LNCaP clone FGC (cell line): ENCODE measurements at regions not wholly inside any gene's neighbourhood (a gene's known extent, or its start where the extent isn't known, plus 50 kb on each side); places are given as distances from the start of the nearest gene placed in this dataset.

Experiments
- DNase-seq: peaks from one replicate; pipeline ENCODE4 v3.0.0-alpha.2; 2011; ENCODE audit warnings: low read depth
- H3K4me3 ChIP-seq: 2 replicates; pipeline ENCODE4 v1.5.1; 2011; ENCODE audit warnings: mild to moderate bottlenecking, low read depth, low read length, control low read depth
- TF ChIP-seq, protein P1 (sequence below): IDR thresholded peaks from 2 replicates; pipeline ENCODE4 v1.5.1; 2012; ENCODE audit warnings: mild to moderate bottlenecking; ENCODE audit not compliant: control insufficient read depth, insufficient read depth; ENCODE audit errors: extremely low read depth

DNA sequence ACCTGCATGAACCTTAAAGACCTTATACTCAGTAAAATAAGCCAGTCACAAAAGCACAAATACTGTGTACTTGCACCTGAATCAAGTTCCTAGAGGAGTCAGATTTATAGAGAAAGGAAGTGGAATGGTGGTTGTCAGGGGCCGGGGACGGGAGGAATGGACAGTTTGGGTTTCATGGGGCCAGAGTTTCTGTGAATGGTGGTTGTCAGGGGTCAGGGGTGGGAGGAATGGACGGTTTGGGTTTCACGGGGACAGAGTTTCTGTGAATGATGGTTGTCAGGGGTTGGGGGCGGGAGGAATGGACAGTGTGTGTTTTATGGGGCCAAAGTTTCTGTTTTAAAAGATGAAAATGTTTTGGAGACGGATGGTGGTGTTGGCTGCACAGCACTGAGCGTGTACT, 260.0 kb upstream of the MKI67 start:
- TF ChIP-seq, protein P1, sequence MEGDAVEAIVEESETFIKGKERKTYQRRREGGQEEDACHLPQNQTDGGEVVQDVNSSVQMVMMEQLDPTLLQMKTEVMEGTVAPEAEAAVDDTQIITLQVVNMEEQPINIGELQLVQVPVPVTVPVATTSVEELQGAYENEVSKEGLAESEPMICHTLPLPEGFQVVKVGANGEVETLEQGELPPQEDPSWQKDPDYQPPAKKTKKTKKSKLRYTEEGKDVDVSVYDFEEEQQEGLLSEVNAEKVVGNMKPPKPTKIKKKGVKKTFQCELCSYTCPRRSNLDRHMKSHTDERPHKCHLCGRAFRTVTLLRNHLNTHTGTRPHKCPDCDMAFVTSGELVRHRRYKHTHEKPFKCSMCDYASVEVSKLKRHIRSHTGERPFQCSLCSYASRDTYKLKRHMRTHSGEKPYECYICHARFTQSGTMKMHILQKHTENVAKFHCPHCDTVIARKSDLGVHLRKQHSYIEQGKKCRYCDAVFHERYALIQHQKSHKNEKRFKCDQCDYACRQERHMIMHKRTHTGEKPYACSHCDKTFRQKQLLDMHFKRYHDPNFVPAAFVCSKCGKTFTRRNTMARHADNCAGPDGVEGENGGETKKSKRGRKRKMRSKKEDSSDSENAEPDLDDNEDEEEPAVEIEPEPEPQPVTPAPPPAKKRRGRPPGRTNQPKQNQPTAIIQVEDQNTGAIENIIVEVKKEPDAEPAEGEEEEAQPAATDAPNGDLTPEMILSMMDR = no peak
- H3K4me3 ChIP-seq = no peak overlapping the region
- DNase-seq = no peak

DNA sequence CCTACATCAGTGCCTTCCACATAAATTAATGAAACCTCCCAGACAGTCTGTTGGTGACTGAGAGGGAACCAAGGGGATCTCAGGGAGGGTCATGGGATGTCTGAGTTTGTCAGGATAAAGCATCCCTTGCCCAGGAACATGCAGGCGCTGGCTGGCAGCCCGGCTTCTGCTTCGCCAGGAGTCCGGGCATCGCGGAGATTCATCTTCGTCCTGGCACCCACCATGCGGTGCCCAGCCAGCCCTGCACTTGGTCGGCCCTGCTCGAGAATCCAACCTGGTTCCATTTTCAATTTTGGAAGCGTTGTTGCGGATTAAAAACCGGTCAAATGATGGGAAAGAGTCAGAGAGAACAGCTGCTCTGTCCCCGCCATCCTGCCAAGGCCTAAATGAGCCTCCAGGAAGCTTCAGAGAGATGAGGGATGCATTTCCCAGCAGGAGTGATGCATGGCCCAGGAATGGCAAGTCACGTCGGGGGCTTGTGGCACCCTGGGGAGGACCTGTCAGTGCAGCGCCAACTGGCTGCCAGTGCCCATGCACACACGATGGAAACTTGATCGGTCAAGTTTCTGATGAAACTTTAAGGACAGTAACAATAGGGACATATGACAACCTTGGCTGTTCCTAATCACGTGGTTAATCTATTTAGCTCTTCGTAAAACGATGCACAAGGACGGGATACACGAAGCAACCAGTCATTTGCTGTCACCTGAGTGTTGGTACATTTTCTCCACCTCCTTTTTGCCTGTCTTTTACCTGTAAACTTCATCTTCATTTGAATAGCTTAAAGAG, 260.8 kb upstream of the MKI67 start:
- no peak for DNase-seq
- TF ChIP-seq, protein P1 = no peak
- H3K4me3 ChIP-seq = no peak overlapping the region

DNA sequence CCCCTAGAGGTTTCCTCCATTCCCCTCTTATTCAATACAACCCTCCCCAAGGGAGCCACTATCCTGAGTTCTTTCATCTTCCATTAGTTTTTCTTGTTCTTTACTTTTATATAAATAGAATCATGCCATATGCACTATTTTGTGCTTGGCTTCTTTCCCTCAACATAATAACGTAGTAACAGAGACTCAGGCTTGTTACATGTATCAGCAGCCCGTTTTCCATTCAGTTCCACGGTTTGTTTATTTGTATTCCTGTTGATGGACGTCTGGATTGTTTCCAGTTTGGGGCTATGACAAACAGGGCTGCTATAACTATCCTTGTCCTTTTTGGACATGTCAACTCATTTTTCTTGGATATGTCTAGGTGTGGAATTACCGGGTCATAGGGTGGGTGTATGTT, 264.4 kb upstream of the MKI67 start:
- no peak for DNase-seq

DNA sequence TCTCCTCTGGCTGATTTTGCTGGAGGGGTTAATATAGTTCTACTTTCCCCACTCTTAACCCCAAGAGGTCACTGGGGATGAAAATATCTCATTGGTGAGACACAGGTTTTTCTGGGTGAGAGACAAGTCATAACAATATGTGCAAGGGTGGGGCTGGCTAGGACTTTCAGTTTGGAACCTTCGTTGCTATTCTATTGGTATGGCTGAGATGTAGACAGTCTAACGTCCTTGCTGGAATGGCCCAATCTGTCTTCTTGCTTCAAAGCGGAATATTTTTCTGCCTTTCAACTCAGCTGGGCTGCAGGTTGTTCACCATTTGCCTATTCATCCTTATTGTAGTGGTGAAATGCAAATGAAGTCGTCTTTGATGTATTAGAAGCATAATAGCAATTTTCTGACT, 267.3 kb upstream of the MKI67 start:
- no peak for DNase-seq
- H3K4me3 ChIP-seq = no peak overlapping the region
- TF ChIP-seq, protein P1 = no peak

More for the DNA sequence above, 264.4 kb upstream of the MKI67 start:
- no peak overlapping the region for H3K4me3 ChIP-seq
- TF ChIP-seq, protein P1 = no peak

DNA sequence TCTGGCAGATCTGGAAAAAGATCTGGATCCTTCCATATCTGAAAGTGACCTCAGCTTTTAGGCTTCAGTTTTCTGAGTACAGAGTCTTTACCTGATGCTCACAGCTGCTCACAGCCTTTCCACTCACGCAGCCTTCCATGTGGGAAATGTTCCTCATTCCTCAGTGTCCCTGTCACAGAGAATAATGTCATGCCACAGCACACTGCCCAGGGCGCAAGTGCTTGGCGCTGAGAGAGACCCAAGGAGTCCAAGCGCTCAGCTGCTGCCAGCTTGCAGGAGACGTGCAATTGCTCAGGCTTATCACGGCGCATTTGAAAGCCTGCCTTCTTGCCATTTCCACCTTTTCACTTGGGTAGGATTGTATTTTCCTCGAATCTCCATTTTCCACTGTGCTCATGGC, 271.9 kb upstream of the MKI67 start:
- DNase-seq = no peak
- no peak overlapping the region for H3K4me3 ChIP-seq
- TF ChIP-seq, protein P1 = no peak

DNA sequence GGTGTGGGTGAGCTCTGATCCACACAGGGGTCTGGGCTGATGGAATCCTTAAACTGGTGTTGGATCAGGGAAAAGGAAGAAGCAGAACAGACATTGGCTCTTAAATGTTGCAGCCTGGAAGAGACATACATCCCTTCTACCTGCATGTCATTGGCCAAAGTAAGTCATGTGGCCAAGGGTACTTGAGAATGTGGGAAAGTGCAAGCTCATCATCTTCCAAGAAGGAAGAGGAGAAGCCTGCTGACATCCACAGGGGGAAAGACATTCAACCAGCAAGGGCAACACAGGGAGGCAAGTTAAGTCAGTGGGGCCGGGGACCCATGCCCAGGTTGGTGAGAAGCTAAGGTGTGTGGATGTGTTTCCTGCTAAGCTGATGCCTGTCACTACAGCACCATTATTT, 272.8 kb upstream of the MKI67 start:
- DNase-seq = no peak
- TF ChIP-seq, protein P1 = no peak

DNA sequence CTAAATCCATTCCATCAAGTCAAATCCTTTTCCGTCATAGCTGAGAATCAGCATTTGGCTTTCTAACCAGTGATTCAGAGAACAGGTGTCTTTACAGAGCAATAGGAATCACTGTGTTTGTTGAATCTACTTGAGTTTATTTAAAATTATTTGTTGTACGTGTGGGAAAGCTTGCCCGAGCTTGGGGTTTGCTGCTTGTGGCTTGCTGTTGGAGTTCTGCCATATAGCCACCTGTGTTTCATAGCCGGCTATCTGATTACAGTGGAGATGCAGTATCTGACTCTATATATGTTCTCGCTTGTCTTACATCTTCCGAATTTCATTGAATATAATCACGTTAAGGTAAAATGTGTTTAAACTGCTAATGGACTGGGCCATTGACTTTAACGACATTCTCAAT, 274.3 kb upstream of the MKI67 start:
- H3K4me3 ChIP-seq = no peak overlapping the region
- TF ChIP-seq, protein P1 = no peak
- DNase-seq = no peak

More for the DNA sequence above, 272.8 kb upstream of the MKI67 start:
- no peak overlapping the region for H3K4me3 ChIP-seq
